HG03378 (cell line): ENCODE measurements at regions not wholly inside any gene's neighbourhood (a gene's known extent, or its start where the extent isn't known, plus 50 kb on each side); places are given as distances from the start of the nearest gene placed in this dataset.
A peak's percentile ranks its signal among the peaks of the same experiment; 100 is the strongest.
"Not testable (repeated sequence)": the region's sequence is repeated elsewhere in the genome, so short reads cannot be mapped to it uniquely, and the experiment has no call there.

Experiments
- ATAC-seq: cut with Tn5 transposase; IDR thresholded peaks from one replicate; pipeline ENCODE4 v1.9.1; 2021; ENCODE audit warnings: mild to moderate bottlenecking, moderate library complexity; ENCODE audit not compliant: unreplicated experiment

- no peak for ATAC-seq
Observed at GRCh38 chr12:115377779-115378178, 693.8 kb upstream of the TBX3 start.

DNA sequence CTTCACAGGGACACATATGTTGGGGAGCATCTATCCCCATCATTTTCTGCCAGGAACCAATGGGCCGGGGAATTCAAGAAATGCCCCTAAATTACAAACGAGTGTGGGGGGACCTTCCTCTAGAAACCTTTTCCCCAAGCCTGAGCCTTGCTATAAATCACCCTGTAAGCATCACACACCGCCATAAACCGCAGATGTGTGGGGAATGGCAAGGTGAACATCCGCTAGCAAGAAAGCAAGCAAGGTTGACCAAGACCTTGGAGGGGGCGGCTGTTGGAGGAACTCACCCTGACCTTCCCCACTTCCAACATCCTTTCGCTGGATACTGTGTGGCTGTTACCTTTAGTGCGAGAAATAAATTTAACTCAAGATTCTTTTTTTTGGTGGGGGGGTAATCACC lies 693.3 kb upstream of the TBX3 start:
- ATAC-seq, result no peak

DNA sequence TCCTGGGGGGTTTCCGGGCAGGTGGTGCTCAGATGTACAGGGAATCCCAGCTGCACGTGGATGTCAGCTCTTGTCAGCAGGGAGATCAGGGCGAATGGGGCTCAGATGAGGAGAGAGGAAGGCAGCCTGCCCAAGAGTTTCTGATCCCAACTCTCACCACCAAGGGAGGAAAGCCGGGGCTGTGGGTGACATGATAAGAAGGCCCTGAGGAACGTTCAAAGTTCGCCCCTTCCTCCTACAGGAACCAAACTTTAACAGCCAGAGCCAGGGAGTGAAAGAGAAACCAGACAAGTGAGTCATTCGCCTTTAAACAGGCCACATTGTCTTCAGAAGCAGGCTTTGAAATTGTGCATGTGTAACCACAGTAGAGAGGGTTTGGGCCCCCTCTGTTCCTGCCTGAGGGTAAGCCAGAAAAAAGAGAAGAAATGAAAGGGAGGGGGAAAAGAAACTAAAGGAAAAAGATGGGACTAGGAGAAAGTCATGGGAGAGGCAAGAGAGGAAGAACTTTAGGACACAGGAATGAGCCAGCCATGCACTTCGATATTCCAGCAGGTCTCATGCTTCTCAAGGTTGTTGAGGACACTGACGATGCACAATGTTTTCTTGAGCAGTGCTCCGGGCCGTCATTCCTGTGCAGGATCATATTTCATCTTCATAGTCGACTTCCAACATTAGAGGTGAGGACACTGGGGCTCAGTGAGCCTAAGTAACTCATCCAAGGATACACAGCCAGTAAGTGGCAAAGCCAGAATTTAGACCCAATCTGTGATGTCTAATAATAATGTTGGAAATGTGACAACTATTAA lies 691.4 kb upstream of the TBX3 start:
- ATAC-seq, result peak; percentile 87

GRCh38 chr12:115374480-115375185 lies 690.7 kb upstream of the TBX3 start:
- no peak for ATAC-seq

DNA sequence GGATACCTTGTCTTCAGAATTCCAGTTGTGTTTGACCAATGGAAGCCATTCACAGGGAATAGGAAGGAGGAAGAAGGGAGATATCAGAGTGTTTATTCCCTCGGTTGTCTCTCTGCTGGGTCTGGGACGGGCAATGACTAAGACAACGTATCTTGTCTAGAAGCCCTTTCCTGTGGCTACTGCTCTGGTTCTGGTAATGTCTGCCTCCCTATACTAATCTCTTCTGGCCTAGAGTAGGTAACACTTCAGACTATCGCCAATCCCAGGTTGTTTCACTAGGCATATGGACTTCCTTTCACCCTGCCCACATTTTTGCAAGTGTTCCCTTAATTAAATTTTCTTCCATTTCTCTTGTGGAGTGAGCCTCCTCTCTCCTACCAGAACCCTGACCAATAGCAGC lies 687.7 kb upstream of the TBX3 start:
- no peak for ATAC-seq

DNA sequence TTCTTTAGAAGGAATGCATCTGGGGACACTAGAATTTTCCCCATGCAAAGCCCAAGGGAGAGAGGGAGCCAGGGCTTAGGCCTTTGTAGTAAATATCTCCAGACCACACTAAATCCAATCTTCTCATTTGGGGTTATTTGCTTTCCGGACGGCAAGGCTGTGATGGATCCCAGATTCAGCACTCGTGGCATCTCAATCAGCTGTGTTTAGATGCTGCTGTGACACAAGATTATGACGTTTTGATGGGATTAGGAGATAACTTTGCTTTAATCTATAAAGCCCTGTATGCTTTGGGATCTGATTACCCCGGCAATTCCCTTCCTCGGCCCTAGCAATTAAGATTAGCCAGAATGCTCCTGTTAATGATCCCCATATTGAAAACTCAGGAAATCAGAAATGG lies 686.7 kb upstream of the TBX3 start:
- ATAC-seq, result no peak

- ATAC-seq, result no peak
Observed at GRCh38 chr12:115370207-115370606, 686.2 kb upstream of the TBX3 start.

- ATAC-seq, result not testable (repeated sequence)
Observed at GRCh38 chr12:115366277-115366676, 682.3 kb upstream of the TBX3 start.

- ATAC-seq, result not testable (repeated sequence)
Observed at GRCh38 chr12:115365765-115366164, 681.8 kb upstream of the TBX3 start.

GRCh38 chr12:115364921-115365320 lies 680.9 kb upstream of the TBX3 start:
- ATAC-seq, result no peak

- no peak for ATAC-seq
Observed at GRCh38 chr12:115362339-115362976, 678.5 kb upstream of the TBX3 start.

DNA sequence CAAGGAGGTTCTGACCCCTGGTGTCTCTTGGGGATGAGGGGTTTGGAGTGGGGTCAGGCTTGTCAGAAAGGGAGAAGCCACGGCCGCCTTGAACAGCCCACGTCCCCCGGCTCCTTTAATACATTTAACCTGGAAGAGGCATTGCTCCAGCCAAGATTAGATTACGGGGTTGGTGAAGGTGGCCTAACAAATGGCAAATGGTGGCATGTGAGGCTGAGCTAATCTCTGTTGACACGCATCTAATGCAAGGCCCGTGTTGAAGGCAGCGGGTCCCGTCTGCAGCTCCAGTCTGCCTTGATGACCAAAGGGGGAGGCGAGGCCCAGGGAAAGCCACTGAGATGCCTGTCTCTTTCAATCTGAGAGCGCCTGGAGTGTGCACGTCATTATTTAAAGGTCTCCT lies 673.7 kb upstream of the TBX3 start:
- ATAC-seq, result no peak

DNA sequence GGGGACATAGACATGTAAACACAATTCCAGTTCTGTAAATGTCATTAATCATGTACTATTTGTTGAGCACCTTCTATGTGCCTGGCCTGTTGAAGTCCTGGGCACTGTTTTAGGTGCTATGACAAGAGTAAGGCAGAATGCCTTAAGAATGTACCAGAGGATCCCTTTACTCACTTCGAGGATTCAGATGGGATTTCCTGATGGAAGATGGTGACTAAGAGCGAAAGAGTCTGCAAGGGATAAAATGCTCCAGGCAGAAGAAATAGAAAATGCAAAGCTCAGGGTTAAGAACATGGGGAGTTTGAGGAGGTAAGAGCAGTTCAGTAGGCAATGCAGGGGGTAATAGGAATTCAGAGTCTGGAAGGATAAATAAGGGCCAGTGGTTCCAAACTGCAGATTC lies 671.3 kb upstream of the TBX3 start:
- no peak for ATAC-seq

DNA sequence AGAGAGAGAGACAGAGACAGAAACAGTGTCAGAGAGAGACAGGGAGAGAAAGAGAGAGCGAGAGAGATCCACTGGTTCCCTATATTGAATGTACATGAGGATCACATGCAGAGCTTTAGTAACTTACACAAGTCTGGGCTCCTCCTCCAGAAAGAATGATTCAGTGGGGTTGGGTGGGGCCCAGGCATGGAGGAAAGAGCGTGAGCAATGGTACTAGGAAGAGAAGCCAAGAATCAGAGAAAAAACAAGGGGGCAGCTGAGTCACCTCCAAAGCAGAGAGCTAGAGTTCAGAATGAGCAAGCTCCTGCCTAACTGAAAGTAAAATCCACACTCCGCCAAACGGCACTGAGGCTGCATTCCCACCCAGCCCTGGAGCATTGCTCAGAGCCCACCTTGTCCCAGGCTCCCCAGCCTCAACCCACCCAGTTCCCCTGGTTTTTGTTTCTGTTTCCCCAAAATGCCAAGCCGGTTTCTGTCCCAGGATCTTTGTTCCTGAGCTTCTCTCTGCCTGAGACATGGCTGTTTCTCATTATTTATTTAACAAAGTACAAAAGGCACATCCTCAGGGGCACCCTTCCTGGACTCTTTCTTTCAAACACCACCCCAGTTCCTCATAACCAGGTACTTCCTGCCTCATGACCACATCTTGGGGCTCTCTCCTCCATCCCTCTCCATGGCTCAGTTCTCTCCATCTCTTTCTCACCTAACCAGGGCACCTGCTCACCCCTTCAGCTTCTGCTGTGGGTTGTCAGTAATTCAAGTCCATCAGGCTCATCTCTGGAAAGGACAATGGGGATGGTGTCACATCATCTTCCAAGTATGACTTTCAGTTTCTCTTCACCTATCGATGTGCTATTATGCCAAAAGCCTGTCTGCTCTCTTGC lies 670.3 kb upstream of the TBX3 start:
- ATAC-seq, result no peak

DNA sequence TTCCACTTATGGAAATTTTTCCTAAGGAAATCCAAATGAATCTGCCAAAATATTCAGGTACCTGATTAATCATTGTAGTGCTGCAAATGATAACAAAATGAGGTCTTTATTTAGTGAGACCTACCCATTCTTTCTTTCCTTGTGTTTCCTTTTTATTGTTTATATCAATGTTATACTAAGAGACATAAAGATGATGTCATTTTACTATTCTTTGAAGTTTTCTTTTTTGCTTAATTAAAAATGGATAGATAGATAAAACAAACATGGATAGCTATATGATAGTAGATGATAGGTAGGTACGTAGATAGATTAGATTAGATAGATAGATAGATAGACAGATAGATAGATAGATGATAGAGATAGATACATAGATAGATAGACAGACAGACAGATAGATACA lies 669.5 kb upstream of the TBX3 start:
- no peak for ATAC-seq

GRCh38 chr12:115351514-115352077 lies 667.6 kb upstream of the TBX3 start:
- ATAC-seq, result no peak

DNA sequence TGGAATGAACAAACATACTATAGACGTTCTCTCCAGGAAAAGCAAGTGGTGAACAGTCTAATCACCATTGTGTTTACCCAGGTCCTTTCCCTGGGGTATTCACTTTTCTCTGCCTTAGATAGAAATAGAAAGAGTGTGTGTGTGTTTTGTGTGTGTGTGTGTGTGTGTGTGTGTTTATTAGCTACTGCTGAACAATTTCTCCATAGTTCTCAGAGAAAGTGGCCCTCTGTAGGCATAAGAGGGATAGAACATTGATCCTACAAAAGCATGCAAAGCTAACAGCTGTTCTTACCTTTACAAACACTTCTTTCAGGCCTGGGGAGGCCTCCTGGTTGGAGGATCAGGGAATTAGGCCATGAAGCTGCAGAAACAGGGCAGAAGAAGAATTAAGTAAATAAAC lies 665.7 kb upstream of the TBX3 start:
- no peak for ATAC-seq

DNA sequence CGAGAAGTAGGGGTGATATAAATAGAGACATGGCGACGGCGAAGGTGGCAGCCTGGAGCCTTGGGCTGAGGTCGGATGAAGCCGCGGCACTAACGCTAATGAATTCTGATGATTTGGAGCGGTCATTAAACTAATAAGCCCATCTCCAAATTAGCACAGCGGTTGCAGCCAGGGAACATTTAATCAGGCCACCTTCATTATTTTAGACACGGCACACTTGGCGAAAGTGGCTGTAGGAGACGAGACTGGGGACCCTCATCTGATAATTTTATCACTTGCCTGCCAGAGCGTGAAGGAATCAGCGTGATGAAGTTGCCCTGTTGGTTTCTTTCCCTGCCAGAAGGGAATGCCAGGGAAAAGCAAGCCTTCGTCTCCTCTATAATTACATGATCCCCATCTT lies 664.3 kb upstream of the TBX3 start:
- ATAC-seq, result no peak

DNA sequence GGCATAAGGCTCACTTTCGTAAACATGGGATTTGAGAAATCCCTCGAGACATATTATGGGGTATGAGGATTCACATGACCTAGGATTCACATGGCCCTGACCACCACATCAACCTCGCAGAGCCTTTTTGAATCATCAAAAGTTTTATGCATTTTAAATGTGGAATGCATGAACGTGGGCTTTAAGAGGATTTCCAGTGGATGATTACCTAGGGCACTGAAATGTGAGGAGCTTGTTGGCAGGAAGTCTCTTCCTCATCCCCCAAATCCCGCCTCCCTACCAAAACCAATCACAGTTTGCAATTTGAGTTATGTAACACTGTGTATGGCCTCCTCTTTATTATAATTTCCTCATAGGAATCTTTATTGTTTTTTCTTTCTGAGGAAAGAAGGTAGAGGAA lies 659.6 kb upstream of the TBX3 start:
- ATAC-seq, result no peak

GRCh38 chr12:115343008-115343407 lies 659.0 kb upstream of the TBX3 start:
- ATAC-seq, result no peak

GRCh38 chr12:115341442-115341841 lies 657.5 kb upstream of the TBX3 start:
- ATAC-seq, result no peak
